Heart left ventricle (tissue), 16 donors: ENCODE measurements at regions not wholly inside any gene's neighbourhood (a gene's known extent, or its start where the extent isn't known, plus 50 kb on each side); places are given as distances from the start of the nearest gene placed in this dataset.
"Not testable (repeated sequence)": the region's sequence is repeated elsewhere in the genome, so short reads cannot be mapped to it uniquely, and the experiment has no call there.

Experiments used
- ATAC-seq, 4 donors: fragments of 200-7000 bp; cut with Tn5 transposase; one replicate each; pipeline ENCODE4 v1.9.1; 2020 to 2022; ENCODE audit warnings: moderate library complexity in 4 of 4, mild to moderate bottlenecking in 3 of 4, moderate number of reproducible peaks in 1 of 4
- DNase-seq, 5 donors: peaks; one replicate each; pipeline ENCODE4 v3.0.0-alpha.2; 2020
- H3K27ac ChIP-seq, 12 donors: fragments of 200-600 bp; sonication (generic) in 4 of 12; one replicate each; pipeline versions ENCODE4 v1.5.0 to v1.8.0; 2016 to 2022; ENCODE audit warnings: mild to moderate bottlenecking in 2 of 12
- H3K27me3 ChIP-seq, 9 donors: fragments of 200-600 bp; sonication (generic) in 2 of 9; one replicate each; pipeline versions ENCODE4 v1.5.1 to v1.8.0; 2016 to 2022; ENCODE audit warnings: mild to moderate bottlenecking in 3 of 9
- H3K36me3 ChIP-seq, 9 donors: fragments of 200-600 bp; sonication (generic) in 2 of 9; one replicate each; pipeline versions ENCODE4 v1.5.0 to v1.8.0; 2018 to 2022; ENCODE audit warnings: mild to moderate bottlenecking in 2 of 9
- H3K4me1 ChIP-seq, 12 donors: fragments of 200-600 bp; sonication (generic) in 4 of 12; one replicate each; pipeline versions ENCODE4 v1.5.0 to v1.8.0; 2016 to 2022; ENCODE audit warnings: mild to moderate bottlenecking in 3 of 12
- H3K4me3 ChIP-seq, 12 donors: fragments of 200-600 bp; sonication (generic) in 4 of 12; one replicate each; pipeline versions ENCODE4 v1.5.0 to v1.8.0; 2017 to 2022; ENCODE audit warnings: mild to moderate bottlenecking in 9 of 12, moderate library complexity in 4 of 12
- H3K9me3 ChIP-seq, 12 donors: fragments of 200-600 bp; sonication (generic) in 4 of 12; one replicate each; pipeline versions ENCODE4 v1.5.0 to v1.8.0; 2016 to 2022; ENCODE audit warnings: mild to moderate bottlenecking in 1 of 12
- POLR2A ChIP-seq, 2 donors: fragments of 450-650 bp; IDR thresholded peaks; one replicate each; pipeline ENCODE4 v1.6.1; 2017; ENCODE audit warnings: antibody characterized with exemption in 2 of 2, mild to moderate bottlenecking in 2 of 2, moderate library complexity in 2 of 2
- WGBS, 4 donors: extraction: QIAGEN DNeasy Blood & Tissue Kit in 2 of 4; methylation state at CpG; one replicate each; pipeline versions ENCODE4 v1.1.5 to v1.1.7; 2013 to 2018; 5-methylcytosine and 5-hydroxymethylcytosine counted together
- intact Hi-C, 10 donors: fragments of 100-400 bp; cut with DNase I; formaldehyde crosslinking; loops; one replicate each; pipeline versions ENCODE4 v1.11.1 to v1.14.2; 2022
- TF ChIP-seq, protein P1 (sequence below), 12 donors: fragments of 200-600 bp; sonication (generic) in 4 of 12; IDR thresholded peaks; one replicate each; pipeline versions ENCODE4 v1.5.0 to v1.8.0; 2018 to 2022; ENCODE audit warnings: antibody characterized with exemption in 12 of 12, mild to moderate bottlenecking in 5 of 12
- donor health status: ischemic (EF 13 %, LVEDD 7.1; RV severe dilation, severe dysfunction).
- donor health status: healthy with polysubstance abuse.
- donor health status: DM: no; HTN: yes; CAD: no.
- donor health status: DM: no; HTN: no; CAD: no.
- donor health status: ischemic (EF 25% LVEDD 6.9; RV normal size, moderate dysfunction).
- donor health status: ischemic (EF 25% LVEDD 5.7; RV mildly dilated, moderate dysfunction).
- donor health status: healthy.
- donor health status: DM: yes; HTN: yes; CAD: no.
- donor health status: ischemic (EF 35%, LVEDD 5.7; RV mildly dilated, moderate dysfunction).
- donor health status: nonischemic (EF 11% LVEDD 7.7; RV severe dilation, severe dysfunction).
- donor health status: DM: yes; HTN: yes; CAD: no.
- donor health status: PGD.
- donor health status: ischemic (EF 29% LVEDD 5.4; RV normal size, mild dysfunction).
- donor health status: nonischemic (EF 23%, LVEDD 6.1; RV moderate dilation, normal function).

DNA sequence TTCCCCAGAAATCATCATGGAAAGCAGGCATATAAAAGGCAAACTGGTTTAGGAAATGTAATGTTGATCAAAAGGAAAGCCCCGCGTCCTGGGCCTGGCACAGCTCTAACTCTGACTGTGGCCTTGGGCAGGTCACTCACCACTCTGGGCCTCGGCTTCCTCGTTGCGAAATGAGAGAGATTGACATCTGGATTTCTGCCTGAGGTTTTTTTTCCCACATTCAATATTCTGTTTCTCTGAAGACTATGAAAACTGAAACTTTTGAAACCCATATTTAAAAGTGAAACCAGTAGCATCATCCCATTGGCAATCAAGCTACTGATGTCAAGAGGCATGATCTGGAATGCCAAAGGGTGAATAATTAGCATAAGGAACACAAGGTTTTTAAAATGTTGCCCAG is 369.7 kb upstream of the NPVF start:
- 62 to 84% (median 67%) methylated on average over 5 of the region's 5 CpGs for WGBS, 4 donors
- H3K27ac ChIP-seq: peak overlapping the region in 1 of 12 donors; percentile 27
- intact Hi-C loops: no loop called here
- H3K4me3 ChIP-seq: no peak overlapping the region
- peaks cover 0 to 4% (median 0%) of the 10 kb centered on the region in 12 donors for H3K9me3 ChIP-seq
- ATAC-seq (no peak), DNase-seq (no peak)
- H3K27me3 ChIP-seq: peaks cover 0 to 2% (median 0%) of the 10 kb centered on the region in 9 donors
- peaks cover 0 to 13% (median 0%) of the 10 kb centered on the region in 12 donors for H3K4me1 ChIP-seq
- TF ChIP-seq POLR2A (IDR thresholded peaks at IDR 0.05): no peak
- TF ChIP-seq, protein P1, sequence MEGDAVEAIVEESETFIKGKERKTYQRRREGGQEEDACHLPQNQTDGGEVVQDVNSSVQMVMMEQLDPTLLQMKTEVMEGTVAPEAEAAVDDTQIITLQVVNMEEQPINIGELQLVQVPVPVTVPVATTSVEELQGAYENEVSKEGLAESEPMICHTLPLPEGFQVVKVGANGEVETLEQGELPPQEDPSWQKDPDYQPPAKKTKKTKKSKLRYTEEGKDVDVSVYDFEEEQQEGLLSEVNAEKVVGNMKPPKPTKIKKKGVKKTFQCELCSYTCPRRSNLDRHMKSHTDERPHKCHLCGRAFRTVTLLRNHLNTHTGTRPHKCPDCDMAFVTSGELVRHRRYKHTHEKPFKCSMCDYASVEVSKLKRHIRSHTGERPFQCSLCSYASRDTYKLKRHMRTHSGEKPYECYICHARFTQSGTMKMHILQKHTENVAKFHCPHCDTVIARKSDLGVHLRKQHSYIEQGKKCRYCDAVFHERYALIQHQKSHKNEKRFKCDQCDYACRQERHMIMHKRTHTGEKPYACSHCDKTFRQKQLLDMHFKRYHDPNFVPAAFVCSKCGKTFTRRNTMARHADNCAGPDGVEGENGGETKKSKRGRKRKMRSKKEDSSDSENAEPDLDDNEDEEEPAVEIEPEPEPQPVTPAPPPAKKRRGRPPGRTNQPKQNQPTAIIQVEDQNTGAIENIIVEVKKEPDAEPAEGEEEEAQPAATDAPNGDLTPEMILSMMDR (IDR thresholded peaks at IDR 0.05): no peak
- no peaks in the 10 kb centered on the region for H3K36me3 ChIP-seq

DNA sequence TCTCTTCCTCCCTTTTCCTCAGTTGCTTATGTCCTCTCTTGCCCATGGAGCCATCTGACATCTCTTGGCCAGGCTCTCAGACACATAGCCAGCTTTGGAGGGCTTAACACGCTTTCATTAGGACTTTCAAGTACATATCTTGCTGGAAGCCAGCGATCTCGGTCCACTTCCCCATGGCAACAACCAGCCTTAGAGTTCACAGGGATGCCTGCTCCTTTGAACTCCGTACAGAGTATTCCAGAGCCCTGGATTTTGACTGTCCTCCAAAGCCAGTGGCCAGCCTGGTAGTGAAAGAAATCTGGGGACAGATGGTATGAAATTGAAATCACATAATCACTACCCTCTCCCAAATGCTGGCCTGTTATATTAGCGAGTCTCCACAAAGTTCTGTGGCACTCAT is 370.5 kb upstream of the NPVF start:
- Histone ChIP-seq H3K36me3 (no peaks in the 10 kb centered on the region), H3K4me3 (no peak overlapping the region), H3K4me1 (peaks cover 0 to 13% (median 0%) of the 10 kb centered on the region in 12 donors), H3K9me3 (peaks cover 0 to 4% (median 0%) of the 10 kb centered on the region in 12 donors), H3K27me3 (peaks cover 0 to 2% (median 0%) of the 10 kb centered on the region in 9 donors), H3K27ac (no peak overlapping the region)
- ATAC-seq (no peak), DNase-seq (no peak)
- intact Hi-C loops: no loop called here
- TF ChIP-seq, protein P1 (IDR thresholded peaks at IDR 0.05): no peak
- WGBS, 4 donors: 87 to 96% (median 92%) methylated on average over 5 of the region's 5 CpGs

DNA sequence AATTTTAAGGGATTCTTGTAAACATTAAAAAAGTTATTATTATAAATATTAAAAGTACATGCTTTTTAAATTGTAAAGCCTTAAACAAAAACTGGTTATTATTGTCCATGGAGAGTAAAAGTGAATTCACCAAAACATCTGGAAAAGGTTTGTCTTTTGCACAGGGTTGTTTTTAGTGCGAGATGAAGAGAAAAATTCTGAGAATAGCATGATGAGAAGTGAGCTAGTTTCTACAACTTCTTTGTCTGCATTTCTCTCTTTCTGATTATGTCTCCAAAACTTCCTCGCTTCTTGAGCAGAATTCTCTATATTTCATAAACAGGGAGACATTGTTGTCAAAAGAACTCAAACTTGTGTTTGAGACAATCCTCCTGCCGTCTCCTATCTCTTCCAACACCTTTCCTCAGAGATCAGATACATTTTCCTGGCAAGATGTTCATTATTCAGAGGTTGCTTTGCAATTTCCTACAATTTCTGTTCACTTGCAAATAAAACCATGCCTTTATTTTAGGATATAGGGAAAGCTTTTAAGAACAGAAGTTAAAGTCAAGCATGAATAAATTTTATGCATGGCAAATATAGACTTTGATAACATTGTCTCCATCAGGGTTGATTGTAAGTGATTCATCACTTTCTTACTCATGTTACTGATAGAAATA is 372.1 kb upstream of the NPVF start:
- TF ChIP-seq, protein P1 (IDR thresholded peaks at IDR 0.05): no peak
- TF ChIP-seq POLR2A (IDR thresholded peaks at IDR 0.05): no peak
- Histone ChIP-seq H3K36me3 (no peaks in the 10 kb centered on the region), H3K27ac (no peak overlapping the region), H3K9me3 (peaks cover 0 to 4% (median 0%) of the 10 kb centered on the region in 12 donors), H3K4me1 (peaks cover 0 to 13% (median 0%) of the 10 kb centered on the region in 12 donors), H3K4me3 (no peak overlapping the region), H3K27me3 (peaks cover 0 to 2% (median 0%) of the 10 kb centered on the region in 9 donors)
- ATAC-seq: no peak
- DNase-seq: no peak
- intact Hi-C loops: no loop called here
- WGBS, 4 donors: 64 to 73% (median 67%) methylated on average over 3 of the region's 3 CpGs

DNA sequence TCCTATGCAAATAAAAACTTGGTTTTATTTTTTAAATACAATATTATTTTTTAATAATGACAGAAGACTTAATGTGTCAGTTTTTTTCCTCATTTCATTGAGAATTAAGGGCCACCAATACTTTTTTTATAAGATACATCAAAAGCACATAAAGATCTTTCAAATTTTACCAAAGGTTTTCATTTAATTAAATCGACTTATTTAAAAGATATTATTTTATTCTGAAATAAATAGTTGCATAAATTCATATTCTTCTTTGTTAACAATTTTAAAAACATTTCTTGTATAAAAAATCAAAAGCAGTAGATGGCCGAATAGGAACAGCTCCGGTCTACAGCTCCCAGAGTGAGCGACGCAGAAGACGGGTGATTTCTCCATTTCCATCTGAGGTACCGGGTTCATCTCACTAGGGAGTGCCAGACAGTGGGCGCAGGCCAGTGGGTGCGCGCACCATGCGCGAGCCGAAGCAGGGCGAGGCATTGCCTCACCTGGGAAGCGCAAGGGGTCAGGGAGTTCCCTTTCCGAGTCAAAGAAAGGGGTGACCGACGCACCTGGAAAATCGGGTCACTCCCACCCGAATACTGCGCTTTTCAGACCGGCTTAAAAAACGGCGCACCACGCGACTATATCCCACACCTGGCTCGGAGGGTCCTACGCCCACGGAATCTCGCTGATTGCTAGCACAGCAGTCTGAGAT is 374.6 kb upstream of the NPVF start:
- H3K27ac ChIP-seq, H3K36me3 ChIP-seq, intact Hi-C loops, DNase-seq, H3K4me1 ChIP-seq, ATAC-seq, H3K9me3 ChIP-seq, H3K27me3 ChIP-seq: not testable (repeated sequence)
- 8 to 19% (median 13%) methylated on average over 17 to 26 of the region's 30 CpGs for WGBS, 4 donors
- H3K4me3 ChIP-seq: peak overlapping the region in 11 of 12 donors; percentile 13 to 51 (median 42)

DNA sequence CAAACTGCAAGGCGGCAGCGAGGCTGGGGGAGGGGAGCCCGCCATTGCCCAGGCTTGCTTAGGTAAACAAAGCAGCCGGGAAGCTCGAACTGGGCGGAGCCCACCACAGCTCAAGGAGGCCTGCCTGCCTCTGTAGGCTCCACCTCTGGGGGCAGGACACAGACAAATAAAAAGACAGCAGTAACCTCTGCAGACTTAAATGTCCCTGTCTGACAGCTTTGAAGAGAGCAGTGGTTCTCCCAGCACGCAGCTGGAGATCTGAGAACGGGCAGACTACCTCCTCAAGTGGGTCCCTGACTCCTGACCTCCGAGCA is 375.1 kb upstream of the NPVF start:
- DNase-seq, intact Hi-C loops, H3K4me1 ChIP-seq, H3K27ac ChIP-seq, H3K36me3 ChIP-seq, H3K27me3 ChIP-seq, ATAC-seq, H3K9me3 ChIP-seq: not testable (repeated sequence)
- WGBS, 4 donors: 8% methylated on average over 6 of the region's 9 CpGs; no CpG with 5 or more reads in 3 of the 4 donors
- peak overlapping the region in 11 of 12 donors; percentile 13 to 51 (median 42) for H3K4me3 ChIP-seq
